Erythroblast (primary cell): ENCODE measurements at regions not wholly inside any gene's neighbourhood (a gene's known extent, or its start where the extent isn't known, plus 50 kb on each side); places are given as distances from the start of the nearest gene placed in this dataset.

Experiments used
- GATA1 ChIP-seq: IDR thresholded peaks from 2 replicates; pipeline ENCODE4 v1.6.1; 2011; ENCODE audit warnings: low read depth, mild to moderate bottlenecking, control low read depth, low read length, moderate library complexity
- POLR2A ChIP-seq: IDR thresholded peaks from 2 replicates; pipeline ENCODE4 v1.6.1; 2011; ENCODE audit warnings: mild to moderate bottlenecking, low read length

DNA sequence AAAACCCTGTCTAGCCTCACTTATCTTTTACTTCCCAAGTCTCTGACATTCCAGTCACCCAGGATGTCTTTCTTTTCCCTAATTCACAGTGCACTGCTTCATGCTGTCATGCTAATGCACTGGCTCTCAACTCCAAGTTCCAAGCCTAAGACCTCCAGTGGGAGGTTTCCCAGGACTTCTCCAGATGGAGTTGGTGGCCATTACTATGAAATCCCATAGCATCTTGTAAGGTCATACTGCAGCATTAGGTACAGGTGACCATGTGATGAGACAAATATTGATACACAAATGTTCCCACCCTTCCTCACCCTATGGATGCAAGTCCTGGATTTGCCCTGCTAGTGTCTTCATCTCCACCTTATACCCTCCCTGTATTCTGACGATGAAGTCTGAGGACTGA lies 138.6 kb upstream of the PRICKLE2 start:
- TF ChIP-seq POLR2A = no peak
- TF ChIP-seq GATA1 = no peak
